Transverse colon (tissue), 4 donors: ENCODE measurements at regions not wholly inside any gene's neighbourhood (a gene's known extent, or its start where the extent isn't known, plus 50 kb on each side); places are given as distances from the start of the nearest gene placed in this dataset.
"Not testable (repeated sequence)": the region's sequence is repeated elsewhere in the genome, so short reads cannot be mapped to it uniquely, and the experiment has no call there.

ENCODE experiments used
- DNase-seq: peaks from one replicate; pipeline ENCODE4 v3.0.0-alpha.2; 2019
- H3K27ac ChIP-seq, 4 donors: fragments of 200-600 bp; sonication (generic); 2 replicates each; pipeline ENCODE4 v1.5.1; 2016 to 2018; ENCODE audit warnings: inconsistent platforms in 4 of 4
- H3K27me3 ChIP-seq: fragments of 200-600 bp; sonication (generic); 2 replicates; pipeline ENCODE4 v1.5.1; 2017; ENCODE audit warnings: inconsistent platforms
- H3K36me3 ChIP-seq, 4 donors: fragments of 200-600 bp; sonication (generic); 2 replicates each; pipeline ENCODE4 v1.5.1; 2017 to 2019; ENCODE audit warnings: inconsistent platforms in 4 of 4
- H3K4me1 ChIP-seq, 4 donors: fragments of 200-600 bp; sonication (generic); 2 replicates each; pipeline ENCODE4 v1.5.1; 2017 to 2020; ENCODE audit warnings: inconsistent platforms in 4 of 4
- H3K4me3 ChIP-seq, 4 donors: fragments of 200-600 bp; sonication (generic); 1 replicate in 1 of 4; 2 replicates in 3 of 4; pipeline versions ENCODE4 v1.5.1 to v1.6.1; 2017 to 2019; ENCODE audit warnings: inconsistent platforms in 4 of 4
- H3K9me3 ChIP-seq, 2 donors: fragments of 200-600 bp; sonication (generic); 2 replicates each; pipeline ENCODE4 v1.5.1; 2017 to 2019; ENCODE audit warnings: inconsistent platforms in 2 of 2
- CTCF ChIP-seq, 5 experiments: fragments of 200-600 bp in 3 of 5; fragments of 450-650 bp in 2 of 5; sonication (generic) in 3 of 5; IDR thresholded peaks; 1 replicate in 2 of 5; 2 replicates in 3 of 5; pipeline ENCODE4 v1.5.1; 2016 to 2017; ENCODE audit warnings: antibody characterized with exemption in 5 of 5, inconsistent platforms in 3 of 5, mild to moderate bottlenecking in 2 of 5, moderate library complexity in 1 of 5
- EP300 ChIP-seq: sonication (generic); formaldehyde crosslinking; IDR thresholded peaks from one replicate; pipeline ENCODE4 v1.6.1; 2017; ENCODE audit warnings: antibody characterized with exemption, low read depth
- POLR2A ChIP-seq: fragments of 450-650 bp; IDR thresholded peaks from one replicate; pipeline ENCODE4 v1.6.1; 2016; ENCODE audit warnings: antibody characterized with exemption, mild to moderate bottlenecking, moderate library complexity
- POLR2AphosphoS5 ChIP-seq, 3 donors: sonication (generic); formaldehyde crosslinking; IDR thresholded peaks; one replicate each; pipeline ENCODE4 v1.6.1; 2016; ENCODE audit warnings: antibody characterized with exemption in 3 of 3
- WGBS, 2 donors: methylation state at CpG; one replicate each; pipeline ENCODE4 v1.1.5; 2018; ENCODE audit warnings: low coverage in 1 of 2; 5-methylcytosine and 5-hydroxymethylcytosine counted together
- in situ Hi-C, 4 donors: fragments of 200-750 bp; cut with MboI; loops; one replicate each; pipeline versions ENCODE4 v1.15.0 to v1.15.1; 2017; ENCODE audit warnings: low sequenced_read_pairs in 3 of 4, low pct_ligation_motif_present in 1 of 4, low pct_unique_long_range_greater_than_20kb in 1 of 4
- intact Hi-C: fragments of 100-400 bp; cut with DNase I; formaldehyde crosslinking; loops from one replicate; pipeline ENCODE4 v1.15.1; 2023; ENCODE audit warnings: low total_unique reads

DNA sequence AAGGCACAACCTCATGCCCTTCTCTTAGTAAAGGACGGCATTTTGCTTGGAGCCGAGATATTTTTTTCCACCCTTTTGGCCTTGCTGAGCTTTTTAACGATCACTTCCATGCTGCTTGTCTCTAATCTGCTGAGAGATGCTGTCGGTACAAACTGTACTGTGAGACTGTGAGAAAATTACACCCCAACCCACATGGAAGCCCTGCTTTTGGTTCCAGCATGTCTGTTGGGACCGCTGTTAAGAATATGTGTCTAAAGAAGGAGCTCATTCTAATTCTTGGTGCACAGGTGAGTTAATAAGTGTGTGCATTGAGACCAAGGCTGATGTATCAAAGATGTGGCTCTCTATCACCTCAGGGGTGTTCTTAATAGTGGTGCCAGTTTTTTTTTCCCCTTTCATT is 304.5 kb upstream of the MAP3K7 start:
- Histone ChIP-seq H3K27me3 (no peaks in the 10 kb centered on the region), H3K4me3 (no peak overlapping the region), H3K4me1 (no peaks in the 10 kb centered on the region), H3K9me3 (no peaks in the 10 kb centered on the region), H3K27ac (no peak overlapping the region), H3K36me3 (no peaks in the 10 kb centered on the region)
- 73 to 100% methylated on average over 1 to 5 of the region's 5 CpGs for WGBS, 2 donors
- no peak for TF ChIP-seq EP300
- no peak for TF ChIP-seq POLR2AphosphoS5 (IDR thresholded peaks at IDR 0.05)
- no peak for TF ChIP-seq CTCF (IDR thresholded peaks at IDR 0.05)
- no peak for TF ChIP-seq POLR2A
- DNase-seq: no peak
- intact Hi-C loops (no loop called here), in situ Hi-C loops (no loop called here)

GRCh38 chr6:90890683-90891330 is 303.9 kb upstream of the MAP3K7 start:
- DNase-seq: no peak
- H3K4me3 ChIP-seq: no peak overlapping the region
- intact Hi-C loops (no loop called here), in situ Hi-C loops (no loop called here)
- H3K36me3 ChIP-seq: no peaks in the 10 kb centered on the region
- no peaks in the 10 kb centered on the region for H3K4me1 ChIP-seq
- 25 to 39% methylated on average over 6 to 8 of the region's 8 CpGs for WGBS, 2 donors
- no peaks in the 10 kb centered on the region for H3K9me3 ChIP-seq
- TF ChIP-seq POLR2AphosphoS5 (IDR thresholded peaks at IDR 0.05) (no peak), EP300 (no peak), CTCF (IDR thresholded peaks at IDR 0.05) (no peak), POLR2A (no peak)
- H3K27ac ChIP-seq: no peak overlapping the region
- no peaks in the 10 kb centered on the region for H3K27me3 ChIP-seq

DNA sequence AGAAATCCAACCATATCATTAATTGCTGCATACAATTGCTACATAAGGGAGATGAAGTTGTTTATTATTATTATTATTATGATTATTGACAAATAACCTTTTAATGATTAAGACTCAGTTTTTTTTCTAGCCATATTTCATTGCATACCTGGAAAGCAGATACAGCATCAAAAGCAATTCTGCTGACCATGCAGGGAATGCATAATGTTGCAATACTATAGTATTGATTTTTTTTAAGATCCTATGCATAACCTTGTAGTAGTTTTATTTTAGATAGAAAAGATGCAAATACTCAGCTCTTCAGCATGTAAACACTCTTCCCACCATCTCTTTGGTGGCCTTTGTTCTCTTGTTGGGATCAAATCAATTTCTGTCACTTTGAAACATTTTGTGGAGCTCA is 300.9 kb upstream of the MAP3K7 start:
- TF ChIP-seq EP300 (no peak), POLR2AphosphoS5 (IDR thresholded peaks at IDR 0.05) (no peak), CTCF (IDR thresholded peaks at IDR 0.05) (no peak), POLR2A (no peak)
- Histone ChIP-seq H3K4me1 (no peaks in the 10 kb centered on the region), H3K4me3 (no peak overlapping the region), H3K36me3 (no peaks in the 10 kb centered on the region), H3K27me3 (no peaks in the 10 kb centered on the region), H3K9me3 (peaks cover 0 to 4% of the 10 kb centered on the region in 2 donors), H3K27ac (no peak overlapping the region)
- intact Hi-C loops (no loop called here), in situ Hi-C loops (no loop called here)
- no peak for DNase-seq

DNA sequence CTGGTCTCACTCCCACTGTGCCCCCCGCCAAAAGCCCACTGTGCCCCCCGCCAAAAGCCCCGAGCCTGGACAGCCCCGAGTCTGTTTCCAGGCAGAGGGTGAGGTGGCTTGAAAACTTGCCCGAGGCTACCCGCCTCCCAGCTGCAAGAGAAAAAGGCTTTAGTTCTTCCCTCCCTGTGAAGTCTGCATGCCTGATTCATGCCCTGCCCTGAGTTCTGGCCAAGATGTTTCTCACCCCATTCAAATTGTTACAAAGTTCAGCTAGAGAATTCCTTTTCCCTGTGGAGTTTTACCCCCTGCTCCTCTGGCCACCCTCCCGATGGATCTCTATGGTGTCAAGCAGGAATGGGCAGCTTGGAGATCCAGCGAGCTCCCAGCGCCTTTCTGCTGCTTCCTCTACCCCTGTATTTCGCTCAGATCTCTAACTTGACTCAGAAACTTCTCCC is 298.8 kb upstream of the MAP3K7 start:
- Histone ChIP-seq H3K27ac (no peak overlapping the region), H3K27me3 (no peaks in the 10 kb centered on the region), H3K4me1 (no peaks in the 10 kb centered on the region), H3K9me3 (peaks cover 0 to 4% of the 10 kb centered on the region in 2 donors), H3K4me3 (no peak overlapping the region), H3K36me3 (no peaks in the 10 kb centered on the region)
- WGBS, 2 donors: 89% methylated on average over 10 of the region's 10 CpGs; no CpG with 5 or more reads in 1 of the 2 donors
- intact Hi-C loops (no loop called here), in situ Hi-C loops (no loop called here)
- TF ChIP-seq EP300: no peak
- TF ChIP-seq POLR2AphosphoS5 (IDR thresholded peaks at IDR 0.05): no peak
- no peak for TF ChIP-seq POLR2A
- TF ChIP-seq CTCF (IDR thresholded peaks at IDR 0.05): no peak
- no peak for DNase-seq

DNA sequence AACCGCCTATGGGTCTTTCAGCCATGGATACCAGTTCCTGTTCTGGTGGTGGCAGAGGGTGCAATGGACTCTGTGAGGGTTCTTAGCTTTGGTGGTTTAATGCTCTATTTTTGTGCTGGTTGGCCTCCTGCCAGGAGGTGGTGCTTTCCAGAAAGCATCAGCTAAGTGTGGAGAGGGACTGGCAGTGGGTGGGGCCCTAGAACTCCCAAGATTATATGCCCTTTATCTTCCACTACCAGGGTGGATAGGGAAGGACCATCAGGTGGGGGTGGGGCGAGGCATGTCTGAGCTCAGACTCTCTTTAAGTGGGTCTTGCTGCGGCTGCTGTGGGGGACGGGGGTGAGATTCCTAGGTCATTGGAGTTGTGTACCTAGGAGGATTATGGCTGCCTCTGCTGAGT is 298.3 kb upstream of the MAP3K7 start:
- H3K27ac ChIP-seq, H3K9me3 ChIP-seq, in situ Hi-C loops, DNase-seq, intact Hi-C loops, H3K27me3 ChIP-seq, H3K4me3 ChIP-seq, H3K36me3 ChIP-seq, H3K4me1 ChIP-seq: not testable (repeated sequence)
- 81 to 83% methylated on average over 1 to 4 of the region's 4 CpGs for WGBS, 2 donors
